ENCODE measurements at regions not wholly inside any gene's neighbourhood (a gene's known extent, or its start where the extent isn't known, plus 50 kb on each side); places are given as distances from the start of the nearest gene placed in this dataset.

- H3K27ac Mint-ChIP-seq: no peak overlapping the region
- H3K4me1 Mint-ChIP-seq: peaks cover 6% of the 10 kb centered on the region
- no peak overlapping the region for H3K4me3 Mint-ChIP-seq
- H3K27me3 Mint-ChIP-seq (ENCODE audit: low read depth): no peaks in the 10 kb centered on the region
- H3K9me3 Mint-ChIP-seq: peaks cover 11% of the 10 kb centered on the region
- TF ChIP-seq CTCF (IDR thresholded peaks at IDR 0.05; ENCODE audit: unreplicated experiment): no peak
- no peaks in the 10 kb centered on the region for H3K36me3 Mint-ChIP-seq
- DNase-seq (ENCODE audit: low spot score in 2 of 2, unreplicated experiment in 2 of 2): no peak
These were observed 121.7 kb upstream of the LINC00305 start for GRCh38 chr18:64270608-64271007.

- no peak for DNase-seq (ENCODE audit: low spot score in 2 of 2, unreplicated experiment in 2 of 2)
- no peaks in the 10 kb centered on the region for H3K27me3 Mint-ChIP-seq (ENCODE audit: low read depth)
- no peak overlapping the region for H3K4me3 Mint-ChIP-seq
- no peak overlapping the region for H3K27ac Mint-ChIP-seq
- H3K4me1 Mint-ChIP-seq: peaks cover 6% of the 10 kb centered on the region
- no peak for TF ChIP-seq CTCF (IDR thresholded peaks at IDR 0.05; ENCODE audit: unreplicated experiment)
- peaks cover 8% of the 10 kb centered on the region for H3K9me3 Mint-ChIP-seq
- H3K36me3 Mint-ChIP-seq: no peaks in the 10 kb centered on the region
These were observed 121.2 kb upstream of the LINC00305 start for GRCh38 chr18:64270121-64270520.

GRCh38 chr18:64264171-64264570 is 115.3 kb upstream of the LINC00305 start:
- H3K27ac Mint-ChIP-seq: no peak overlapping the region
- no peaks in the 10 kb centered on the region for H3K9me3 Mint-ChIP-seq
- no peak overlapping the region for H3K4me3 Mint-ChIP-seq
- no peak for DNase-seq (ENCODE audit: low spot score in 2 of 2, unreplicated experiment in 2 of 2)
- peaks cover 12% of the 10 kb centered on the region for H3K4me1 Mint-ChIP-seq
- H3K36me3 Mint-ChIP-seq: no peaks in the 10 kb centered on the region
- TF ChIP-seq CTCF (IDR thresholded peaks at IDR 0.05; ENCODE audit: unreplicated experiment): no peak
- no peaks in the 10 kb centered on the region for H3K27me3 Mint-ChIP-seq (ENCODE audit: low read depth)

GRCh38 chr18:64260810-64261209 is 111.9 kb upstream of the LINC00305 start:
- Mint-ChIP-seq H3K36me3 (no peaks in the 10 kb centered on the region), H3K27ac (no peak overlapping the region), H3K4me1 (peaks cover 12% of the 10 kb centered on the region), H3K9me3 (no peaks in the 10 kb centered on the region), H3K4me3 (no peak overlapping the region), H3K27me3 (ENCODE audit: low read depth) (no peaks in the 10 kb centered on the region)
- TF ChIP-seq CTCF (IDR thresholded peaks at IDR 0.05; ENCODE audit: unreplicated experiment): no peak
- no peak for DNase-seq (ENCODE audit: low spot score in 2 of 2, unreplicated experiment in 2 of 2)

- H3K27ac Mint-ChIP-seq: no peak overlapping the region
- no peaks in the 10 kb centered on the region for H3K9me3 Mint-ChIP-seq
- TF ChIP-seq CTCF (IDR thresholded peaks at IDR 0.05; ENCODE audit: unreplicated experiment): no peak
- H3K36me3 Mint-ChIP-seq: no peaks in the 10 kb centered on the region
- no peak overlapping the region for H3K4me3 Mint-ChIP-seq
- no peak for DNase-seq (ENCODE audit: low spot score in 2 of 2, unreplicated experiment in 2 of 2)
- peaks cover 12% of the 10 kb centered on the region for H3K4me1 Mint-ChIP-seq
- no peaks in the 10 kb centered on the region for H3K27me3 Mint-ChIP-seq (ENCODE audit: low read depth)
These were observed 111.0 kb upstream of the LINC00305 start for GRCh38 chr18:64259871-64260270.

GRCh38 chr18:64258111-64258650 is 109.3 kb upstream of the LINC00305 start:
- no peak for TF ChIP-seq CTCF (IDR thresholded peaks at IDR 0.05; ENCODE audit: unreplicated experiment)
- H3K27ac Mint-ChIP-seq: no peak overlapping the region
- no peak for DNase-seq (ENCODE audit: low spot score in 2 of 2, unreplicated experiment in 2 of 2)
- H3K36me3 Mint-ChIP-seq: no peaks in the 10 kb centered on the region
- peaks cover 2% of the 10 kb centered on the region for H3K4me1 Mint-ChIP-seq
- no peaks in the 10 kb centered on the region for H3K9me3 Mint-ChIP-seq
- no peaks in the 10 kb centered on the region for H3K27me3 Mint-ChIP-seq (ENCODE audit: low read depth)
- no peak overlapping the region for H3K4me3 Mint-ChIP-seq
